WI38 (cell line): ENCODE measurements at regions not wholly inside any gene's neighbourhood (a gene's known extent, or its start where the extent isn't known, plus 50 kb on each side); places are given as distances from the start of the nearest gene placed in this dataset.

Experiments used
- H3K4me3 ChIP-seq: 2 replicates; pipeline ENCODE4 v1.5.1; 2011; ENCODE audit warnings: low read depth, mild to moderate bottlenecking, control low read depth, low read length
- TF ChIP-seq, protein P1 (sequence below): IDR thresholded peaks from 2 replicates; pipeline ENCODE4 v1.5.1; 2012; ENCODE audit warnings: low read depth, mild to moderate bottlenecking, control low read depth, low read length

DNA sequence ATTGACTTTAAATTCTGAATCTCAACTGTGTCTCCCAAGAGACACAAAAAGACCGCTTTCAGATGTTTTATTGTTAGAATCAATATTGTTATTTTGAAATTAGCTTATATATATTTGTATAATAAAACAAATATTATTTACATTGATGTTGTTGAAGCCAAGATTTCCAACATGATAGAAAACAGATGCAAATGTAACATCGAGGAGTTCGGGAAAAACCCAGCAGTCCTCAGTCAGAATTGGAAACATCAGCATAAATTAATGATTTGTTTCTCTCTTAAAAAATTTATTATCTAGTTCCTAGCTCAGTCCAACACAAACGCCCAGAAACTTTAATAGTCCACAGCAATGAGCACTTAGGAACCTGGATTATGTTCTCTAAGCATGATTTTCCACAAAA lies 1330.4 kb downstream of the TBC1D22A start:
- no peak overlapping the region for H3K4me3 ChIP-seq
- TF ChIP-seq, protein P1, sequence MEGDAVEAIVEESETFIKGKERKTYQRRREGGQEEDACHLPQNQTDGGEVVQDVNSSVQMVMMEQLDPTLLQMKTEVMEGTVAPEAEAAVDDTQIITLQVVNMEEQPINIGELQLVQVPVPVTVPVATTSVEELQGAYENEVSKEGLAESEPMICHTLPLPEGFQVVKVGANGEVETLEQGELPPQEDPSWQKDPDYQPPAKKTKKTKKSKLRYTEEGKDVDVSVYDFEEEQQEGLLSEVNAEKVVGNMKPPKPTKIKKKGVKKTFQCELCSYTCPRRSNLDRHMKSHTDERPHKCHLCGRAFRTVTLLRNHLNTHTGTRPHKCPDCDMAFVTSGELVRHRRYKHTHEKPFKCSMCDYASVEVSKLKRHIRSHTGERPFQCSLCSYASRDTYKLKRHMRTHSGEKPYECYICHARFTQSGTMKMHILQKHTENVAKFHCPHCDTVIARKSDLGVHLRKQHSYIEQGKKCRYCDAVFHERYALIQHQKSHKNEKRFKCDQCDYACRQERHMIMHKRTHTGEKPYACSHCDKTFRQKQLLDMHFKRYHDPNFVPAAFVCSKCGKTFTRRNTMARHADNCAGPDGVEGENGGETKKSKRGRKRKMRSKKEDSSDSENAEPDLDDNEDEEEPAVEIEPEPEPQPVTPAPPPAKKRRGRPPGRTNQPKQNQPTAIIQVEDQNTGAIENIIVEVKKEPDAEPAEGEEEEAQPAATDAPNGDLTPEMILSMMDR, result no peak

DNA sequence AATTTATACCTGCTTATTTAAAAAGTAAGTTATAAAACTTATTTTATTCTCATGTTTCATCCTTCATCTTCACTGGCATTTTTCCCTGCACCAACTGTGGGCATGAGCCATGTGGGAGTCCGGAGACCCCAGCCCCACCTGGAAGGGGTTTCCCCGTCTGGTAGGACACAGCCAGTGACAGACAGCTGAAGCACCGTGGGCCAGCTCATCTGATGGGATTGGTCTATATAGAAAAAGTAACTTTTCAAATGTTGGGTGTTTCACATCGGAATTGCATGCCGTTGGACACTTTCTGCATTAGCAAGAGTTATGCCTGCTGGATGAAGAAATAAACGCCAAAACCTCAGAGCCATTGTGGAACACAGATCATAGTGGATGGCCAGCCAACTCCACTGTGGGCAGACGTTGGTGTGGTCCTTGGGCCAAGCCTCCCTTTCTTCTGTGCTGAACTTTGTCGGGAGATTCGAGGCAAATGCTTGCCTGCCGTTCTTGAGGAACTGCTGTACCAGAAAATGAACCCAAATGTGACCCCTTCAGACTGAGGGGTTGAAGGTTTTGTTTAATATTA lies 1329.3 kb downstream of the TBC1D22A start:
- TF ChIP-seq, protein P1, result no peak
- H3K4me3 ChIP-seq, result no peak overlapping the region

DNA sequence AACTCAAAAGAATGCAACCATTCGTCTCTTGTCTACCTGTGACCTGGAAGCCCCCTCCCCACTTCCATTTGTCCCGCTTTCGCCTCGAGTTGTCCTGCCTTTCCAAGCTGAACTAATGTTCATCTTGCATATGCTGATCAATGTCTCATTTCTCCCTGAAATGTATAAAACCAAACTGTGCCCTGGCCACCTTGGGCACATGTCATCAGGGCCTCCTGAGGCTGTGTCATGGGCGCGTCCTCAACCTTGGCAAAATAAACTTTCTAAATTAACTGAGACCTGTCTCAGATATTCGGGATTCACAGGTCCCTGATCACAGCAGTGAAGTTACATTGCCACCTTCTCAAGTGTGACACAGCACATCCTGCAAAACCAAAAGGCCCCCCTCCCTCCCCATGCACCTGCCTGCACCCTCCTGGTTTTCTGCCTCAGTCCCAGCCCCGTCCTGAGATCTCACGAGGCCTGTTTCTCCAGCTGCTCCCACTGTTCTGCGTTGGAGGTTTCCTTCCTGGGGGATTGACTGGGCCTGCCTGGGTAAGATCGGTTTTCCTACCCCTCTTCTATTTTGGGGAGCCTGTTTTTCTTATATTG lies 1328.7 kb downstream of the TBC1D22A start:
- no peak overlapping the region for H3K4me3 ChIP-seq
- TF ChIP-seq, protein P1, result no peak

DNA sequence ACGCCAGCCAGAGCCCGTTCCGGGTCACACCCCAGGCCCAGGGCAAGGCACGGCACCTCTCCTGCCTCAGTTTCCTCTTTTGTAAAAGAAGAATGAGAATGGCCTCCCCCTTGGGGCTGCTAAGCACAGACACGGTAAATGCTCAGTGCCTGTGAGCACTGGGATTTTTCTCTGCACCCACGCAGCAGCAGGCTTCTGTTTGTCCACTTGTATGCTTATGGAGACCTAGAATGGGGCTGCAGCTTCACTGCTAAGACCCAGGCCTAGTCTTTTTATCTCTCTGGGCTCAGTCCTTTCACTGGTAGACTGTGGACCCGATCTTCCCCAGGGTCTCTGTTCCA lies 1327.9 kb downstream of the TBC1D22A start:
- H3K4me3 ChIP-seq, result no peak overlapping the region
- TF ChIP-seq, protein P1, result no peak

DNA sequence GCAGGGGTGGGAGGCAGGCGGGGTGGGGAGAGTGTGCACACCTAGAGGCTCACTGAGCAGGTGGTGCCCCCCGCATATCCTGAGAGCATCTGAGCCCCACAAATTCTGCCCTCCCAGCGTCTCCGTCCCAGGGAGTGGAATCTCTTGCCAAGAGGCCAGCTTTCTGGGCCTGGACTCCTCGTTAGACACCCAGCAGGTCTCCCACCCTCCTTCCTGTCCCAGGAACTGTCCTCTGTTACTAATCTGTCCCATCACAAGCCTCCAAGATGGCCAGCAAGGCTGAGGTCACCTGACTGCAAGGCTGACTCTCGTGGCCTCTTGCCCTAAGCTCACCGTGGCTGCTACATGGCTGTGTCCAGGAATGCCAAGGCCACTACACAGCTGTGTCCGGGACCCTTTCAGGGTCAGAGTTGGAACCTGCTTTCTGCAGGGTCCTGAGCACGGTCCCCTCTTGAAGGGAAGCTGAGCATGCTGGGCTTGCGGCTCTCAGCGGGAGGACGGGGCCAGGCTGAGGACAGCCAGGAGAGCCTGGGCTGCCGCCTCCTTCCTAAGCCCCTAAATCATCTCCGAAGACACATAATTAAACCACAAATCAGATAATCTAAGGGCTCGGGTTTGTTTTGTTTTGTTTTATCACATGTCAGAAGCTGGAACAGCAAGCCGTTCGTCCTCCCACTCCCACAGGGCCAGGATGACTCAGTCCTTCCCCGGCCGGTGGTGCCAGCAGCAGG lies 1327.3 kb downstream of the TBC1D22A start:
- no peak overlapping the region for H3K4me3 ChIP-seq
- TF ChIP-seq, protein P1, result no peak

DNA sequence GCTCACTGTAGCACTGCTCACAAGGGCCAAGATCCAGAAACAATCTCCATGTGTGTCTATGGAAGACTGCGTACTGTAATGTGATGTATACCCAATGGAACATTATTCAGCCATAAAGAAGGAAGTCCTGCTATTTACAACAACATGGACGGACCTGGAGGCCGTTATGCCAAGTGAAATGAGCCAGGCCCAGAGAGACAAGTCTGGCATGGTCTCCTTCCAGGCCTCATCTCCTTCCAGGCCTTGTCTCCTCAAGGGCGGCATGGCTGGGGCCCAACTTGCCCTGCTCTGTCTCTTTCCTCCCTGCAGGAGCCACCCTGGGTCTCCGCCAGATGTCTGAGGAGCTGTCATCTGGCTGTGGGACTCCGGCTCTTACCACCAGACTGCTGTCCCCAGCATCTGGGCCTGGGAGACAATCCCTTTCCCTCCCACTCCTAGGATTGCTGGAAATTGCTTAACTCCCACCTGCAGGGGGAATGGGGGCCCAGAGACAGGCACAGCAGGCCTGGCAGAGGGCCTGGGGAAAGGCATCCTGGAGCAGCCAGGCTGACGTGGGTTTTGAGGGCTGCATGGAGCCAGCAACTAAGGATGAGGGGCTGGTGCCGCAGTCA lies 1326.6 kb downstream of the TBC1D22A start:
- H3K4me3 ChIP-seq, result no peak overlapping the region
- TF ChIP-seq, protein P1, result no peak

DNA sequence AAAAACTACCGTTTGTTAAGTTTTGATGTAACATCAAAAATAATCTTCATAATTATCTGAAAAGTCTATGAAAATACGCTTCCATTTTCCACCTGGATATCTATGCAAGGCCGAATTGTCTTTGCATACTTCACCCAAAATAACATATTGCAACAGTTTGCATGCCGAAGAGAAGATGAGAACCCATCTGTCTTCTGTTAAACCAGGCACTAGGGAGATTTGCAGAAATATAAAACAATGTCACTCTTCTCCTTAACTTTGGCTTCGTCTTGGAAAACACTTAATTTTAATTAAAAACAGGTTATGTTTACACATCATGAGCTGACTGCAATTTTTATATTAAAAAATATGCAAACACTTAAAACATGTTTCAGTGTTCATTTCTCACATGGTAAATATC lies 1325.8 kb downstream of the TBC1D22A start:
- H3K4me3 ChIP-seq, result no peak overlapping the region
- TF ChIP-seq, protein P1, result no peak
